DOHH2 (cell line): ENCODE measurements at regions not wholly inside any gene's neighbourhood (a gene's known extent, or its start where the extent isn't known, plus 50 kb on each side); places are given as distances from the start of the nearest gene placed in this dataset.

Experiments used
- H3F3A ChIP-seq: fragments of 200-600 bp; sonication (generic), shearing (Covaris generic); 2 replicates; pipeline ENCODE4 v1.6.0; 2016; ENCODE audit warnings: antibody characterized with exemption, mild to moderate bottlenecking; ENCODE audit not compliant: control insufficient read depth, insufficient read depth
- H3K27ac ChIP-seq: fragments of 200-600 bp; sonication (generic); 2 replicates; pipeline ENCODE4 v1.5.1; 2014; ENCODE audit warnings: low read depth, mild to moderate bottlenecking, low read length, moderate library complexity
- H3K27me3 ChIP-seq: fragments of 200-600 bp; sonication (generic); 2 replicates; pipeline ENCODE4 v1.6.1; 2014; ENCODE audit warnings: mild to moderate bottlenecking, low read length, mixed read lengths; ENCODE audit not compliant: control insufficient read depth
- H3K36me3 ChIP-seq: fragments of 200-600 bp; sonication (generic); 2 replicates; pipeline ENCODE4 v1.6.1; 2014; ENCODE audit warnings: mild to moderate bottlenecking, low read length, moderate library complexity, mixed read lengths; ENCODE audit not compliant: control insufficient read depth
- H3K4me1 ChIP-seq: fragments of 200-600 bp; sonication (generic); 2 replicates; pipeline ENCODE4 v1.6.1; 2014; ENCODE audit warnings: mild to moderate bottlenecking, low read length, mixed read lengths; ENCODE audit not compliant: control insufficient read depth
- H3K4me2 ChIP-seq: fragments of 200-600 bp; sonication (generic); 2 replicates; pipeline ENCODE4 v1.6.0; 2014; ENCODE audit warnings: mild to moderate bottlenecking, low read length, moderate library complexity
- H3K4me3 ChIP-seq: fragments of 200-600 bp; sonication (generic); 2 replicates; pipeline ENCODE4 v1.5.1; 2014; ENCODE audit warnings: mild to moderate bottlenecking, low read length, mixed read lengths
- H3K79me2 ChIP-seq: fragments of 200-600 bp; sonication (generic); 2 replicates; pipeline ENCODE4 v1.6.1; 2014; ENCODE audit warnings: mild to moderate bottlenecking, low read length, mixed read lengths; ENCODE audit not compliant: control insufficient read depth
- H3K9me2 ChIP-seq: fragments of 200-600 bp; sonication (generic); replicated peaks from 2 replicates; pipeline ENCODE4 v1.6.1; 2014; ENCODE audit warnings: mild to moderate bottlenecking, low read length, mixed read lengths; ENCODE audit not compliant: control insufficient read depth
- H3K9me3 ChIP-seq: fragments of 200-600 bp; sonication (generic); 2 replicates; pipeline ENCODE4 v1.6.1; 2014; ENCODE audit warnings: antibody characterized with exemption, low read length, mixed read lengths; ENCODE audit not compliant: control insufficient read depth, insufficient read depth
- H4K20me1 ChIP-seq: fragments of 200-600 bp; sonication (generic); 2 replicates; pipeline ENCODE4 v1.6.0; 2014; ENCODE audit warnings: low read depth, mild to moderate bottlenecking, antibody characterized with exemption, low read length, moderate library complexity; ENCODE audit not compliant: control insufficient read depth, insufficient read depth
- EZH2phosphoT487 ChIP-seq: fragments of 200-600 bp; sonication (generic); IDR thresholded peaks from 2 replicates; pipeline ENCODE4 v1.6.1; 2017; ENCODE audit warnings: borderline replicate concordance, mild to moderate bottlenecking, antibody characterized with exemption, low read length, moderate library complexity, mixed read lengths
- TF ChIP-seq, protein P1 (sequence below): fragments of 200-600 bp; sonication (generic); IDR thresholded peaks from one replicate; pipeline ENCODE4 v1.5.1; 2014; ENCODE audit warnings: antibody characterized with exemption, mild to moderate bottlenecking, low read depth, low read length; ENCODE audit not compliant: poor library complexity, severe bottlenecking

GRCh38 chr9:135413461-135413860, 66.1 kb upstream of the PPP1R26 start:
- Histone ChIP-seq H3K27me3 (no peaks in the 10 kb centered on the region), H3K4me3 (no peak overlapping the region), H3F3A (no peaks in the 10 kb centered on the region), H3K4me2 (no peak overlapping the region), H3K9me3 (no peaks in the 10 kb centered on the region), H4K20me1 (no peaks in the 10 kb centered on the region), H3K9me2 (no peaks in the 10 kb centered on the region), H3K4me1 (no peaks in the 10 kb centered on the region), H3K79me2 (no peaks in the 10 kb centered on the region), H3K27ac (no peak overlapping the region), H3K36me3 (no peaks in the 10 kb centered on the region)
- TF ChIP-seq, protein P1, sequence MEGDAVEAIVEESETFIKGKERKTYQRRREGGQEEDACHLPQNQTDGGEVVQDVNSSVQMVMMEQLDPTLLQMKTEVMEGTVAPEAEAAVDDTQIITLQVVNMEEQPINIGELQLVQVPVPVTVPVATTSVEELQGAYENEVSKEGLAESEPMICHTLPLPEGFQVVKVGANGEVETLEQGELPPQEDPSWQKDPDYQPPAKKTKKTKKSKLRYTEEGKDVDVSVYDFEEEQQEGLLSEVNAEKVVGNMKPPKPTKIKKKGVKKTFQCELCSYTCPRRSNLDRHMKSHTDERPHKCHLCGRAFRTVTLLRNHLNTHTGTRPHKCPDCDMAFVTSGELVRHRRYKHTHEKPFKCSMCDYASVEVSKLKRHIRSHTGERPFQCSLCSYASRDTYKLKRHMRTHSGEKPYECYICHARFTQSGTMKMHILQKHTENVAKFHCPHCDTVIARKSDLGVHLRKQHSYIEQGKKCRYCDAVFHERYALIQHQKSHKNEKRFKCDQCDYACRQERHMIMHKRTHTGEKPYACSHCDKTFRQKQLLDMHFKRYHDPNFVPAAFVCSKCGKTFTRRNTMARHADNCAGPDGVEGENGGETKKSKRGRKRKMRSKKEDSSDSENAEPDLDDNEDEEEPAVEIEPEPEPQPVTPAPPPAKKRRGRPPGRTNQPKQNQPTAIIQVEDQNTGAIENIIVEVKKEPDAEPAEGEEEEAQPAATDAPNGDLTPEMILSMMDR: no peak
- TF ChIP-seq EZH2phosphoT487: no peak

- no peaks in the 10 kb centered on the region for H3K36me3 ChIP-seq
- H3K27me3 ChIP-seq: no peaks in the 10 kb centered on the region
- no peaks in the 10 kb centered on the region for H3F3A ChIP-seq
- H3K4me1 ChIP-seq: no peaks in the 10 kb centered on the region
- no peaks in the 10 kb centered on the region for H3K9me2 ChIP-seq
- H3K27ac ChIP-seq: no peak overlapping the region
- TF ChIP-seq, protein P1: no peak
- TF ChIP-seq EZH2phosphoT487: no peak
- H3K4me2 ChIP-seq: no peak overlapping the region
- no peaks in the 10 kb centered on the region for H4K20me1 ChIP-seq
- H3K9me3 ChIP-seq: no peaks in the 10 kb centered on the region
- no peaks in the 10 kb centered on the region for H3K79me2 ChIP-seq
- no peak overlapping the region for H3K4me3 ChIP-seq
These were observed 65.3 kb upstream of the PPP1R26 start for GRCh38 chr9:135414293-135414692.

GRCh38 chr9:135415586-135415985, 64.0 kb upstream of the PPP1R26 start:
- Histone ChIP-seq H3K79me2 (no peaks in the 10 kb centered on the region), H3K9me2 (no peaks in the 10 kb centered on the region), H3K4me3 (no peak overlapping the region), H3K4me1 (no peaks in the 10 kb centered on the region), H3K9me3 (no peaks in the 10 kb centered on the region), H3K27ac (no peak overlapping the region), H3F3A (no peaks in the 10 kb centered on the region), H3K4me2 (no peak overlapping the region), H4K20me1 (no peaks in the 10 kb centered on the region), H3K36me3 (no peaks in the 10 kb centered on the region), H3K27me3 (no peaks in the 10 kb centered on the region)
- TF ChIP-seq, protein P1: no peak
- TF ChIP-seq EZH2phosphoT487: no peak
